RWPE2 (cell line): ENCODE measurements at regions not wholly inside any gene's neighbourhood (a gene's known extent, or its start where the extent isn't known, plus 50 kb on each side); places are given as distances from the start of the nearest gene placed in this dataset.
A peak's percentile ranks its signal among the peaks of the same experiment; 100 is the strongest.

ENCODE experiments used
- ATAC-seq: fragments of 200-7000 bp; cut with Tn5 transposase; 3 replicates; pipeline ENCODE4 v1.9.1; 2021; ENCODE audit warnings: low read depth
- DNase-seq: peaks from one replicate; pipeline ENCODE4 v3.0.0-alpha.2; 2020; ENCODE audit warnings: low spot score
- H3K27ac ChIP-seq: fragments of 450-650 bp; 2 replicates; pipeline ENCODE4 v1.5.1; 2017; ENCODE audit warnings: mild to moderate bottlenecking; ENCODE audit not compliant: poor library complexity, severe bottlenecking
- H3K27me3 ChIP-seq: fragments of 250-450 bp; sonication (Bioruptor Pico); 2 replicates; pipeline ENCODE4 v1.5.1; 2021; ENCODE audit warnings: mild to moderate bottlenecking, moderate library complexity; ENCODE audit not compliant: insufficient read depth, poor library complexity, severe bottlenecking
- H3K36me3 ChIP-seq: fragments of 250-450 bp; sonication (Bioruptor Pico); 2 replicates; pipeline ENCODE4 v1.5.1; 2020; ENCODE audit warnings: low read depth, mild to moderate bottlenecking, moderate library complexity
- H3K4me1 ChIP-seq: fragments of 250-450 bp; sonication (Bioruptor Pico); 2 replicates; pipeline ENCODE4 v1.5.1; 2021; ENCODE audit warnings: mild to moderate bottlenecking, moderate library complexity; ENCODE audit not compliant: insufficient read depth, poor library complexity, severe bottlenecking
- H3K4me3 ChIP-seq: fragments of 250-450 bp; sonication (Bioruptor Pico); 2 replicates; pipeline ENCODE4 v1.5.1; 2021; ENCODE audit warnings: mild to moderate bottlenecking, moderate library complexity; ENCODE audit not compliant: severe bottlenecking
- H3K9me3 ChIP-seq: fragments of 250-450 bp; sonication (Bioruptor Pico); 2 replicates; pipeline ENCODE4 v1.5.1; 2021; ENCODE audit warnings: mild to moderate bottlenecking, moderate library complexity; ENCODE audit not compliant: severe bottlenecking
- TF ChIP-seq, protein P1 (sequence below): fragments of 450-650 bp; IDR thresholded peaks from one replicate; pipeline ENCODE4 v1.5.1; 2017; ENCODE audit warnings: mild to moderate bottlenecking, moderate library complexity; ENCODE audit not compliant: poor library complexity, severe bottlenecking

GRCh38 chr13:79684371-79684770 lies 203.4 kb downstream of the NDFIP2 start:
- no peaks in the 10 kb centered on the region for H3K36me3 ChIP-seq
- H3K27me3 ChIP-seq: no peaks in the 10 kb centered on the region
- no peaks in the 10 kb centered on the region for H3K9me3 ChIP-seq
- H3K4me1 ChIP-seq: no peaks in the 10 kb centered on the region
- TF ChIP-seq, protein P1, sequence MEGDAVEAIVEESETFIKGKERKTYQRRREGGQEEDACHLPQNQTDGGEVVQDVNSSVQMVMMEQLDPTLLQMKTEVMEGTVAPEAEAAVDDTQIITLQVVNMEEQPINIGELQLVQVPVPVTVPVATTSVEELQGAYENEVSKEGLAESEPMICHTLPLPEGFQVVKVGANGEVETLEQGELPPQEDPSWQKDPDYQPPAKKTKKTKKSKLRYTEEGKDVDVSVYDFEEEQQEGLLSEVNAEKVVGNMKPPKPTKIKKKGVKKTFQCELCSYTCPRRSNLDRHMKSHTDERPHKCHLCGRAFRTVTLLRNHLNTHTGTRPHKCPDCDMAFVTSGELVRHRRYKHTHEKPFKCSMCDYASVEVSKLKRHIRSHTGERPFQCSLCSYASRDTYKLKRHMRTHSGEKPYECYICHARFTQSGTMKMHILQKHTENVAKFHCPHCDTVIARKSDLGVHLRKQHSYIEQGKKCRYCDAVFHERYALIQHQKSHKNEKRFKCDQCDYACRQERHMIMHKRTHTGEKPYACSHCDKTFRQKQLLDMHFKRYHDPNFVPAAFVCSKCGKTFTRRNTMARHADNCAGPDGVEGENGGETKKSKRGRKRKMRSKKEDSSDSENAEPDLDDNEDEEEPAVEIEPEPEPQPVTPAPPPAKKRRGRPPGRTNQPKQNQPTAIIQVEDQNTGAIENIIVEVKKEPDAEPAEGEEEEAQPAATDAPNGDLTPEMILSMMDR: no peak
- ATAC-seq (no peak), DNase-seq (no peak)
- H3K27ac ChIP-seq: no peak overlapping the region
- no peak overlapping the region for H3K4me3 ChIP-seq

DNA sequence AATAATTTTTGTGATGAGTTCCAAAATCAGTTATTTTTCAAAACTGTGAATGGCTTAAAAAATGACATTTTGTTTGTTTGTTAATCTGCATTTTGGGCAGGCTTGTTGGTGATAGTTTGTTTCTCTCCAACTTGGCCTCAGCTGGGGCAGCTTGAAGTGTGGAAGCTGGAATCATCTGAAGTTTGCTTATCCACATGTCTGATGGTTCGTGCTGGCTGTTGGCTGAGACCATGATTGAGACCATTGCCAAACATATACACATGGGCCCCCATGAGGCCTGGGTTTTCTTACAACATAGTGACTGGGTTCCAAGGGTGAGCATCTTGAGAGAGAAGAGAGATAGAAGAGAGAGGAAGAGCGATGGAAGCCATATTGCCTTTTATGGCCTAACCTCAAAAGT lies 201.2 kb downstream of the NDFIP2 start:
- no peak overlapping the region for H3K27ac ChIP-seq
- no peak for DNase-seq
- H3K27me3 ChIP-seq: no peaks in the 10 kb centered on the region
- H3K4me1 ChIP-seq: no peaks in the 10 kb centered on the region
- TF ChIP-seq, protein P1: no peak
- H3K4me3 ChIP-seq: no peak overlapping the region
- H3K9me3 ChIP-seq: no peaks in the 10 kb centered on the region
- no peak for ATAC-seq
- no peaks in the 10 kb centered on the region for H3K36me3 ChIP-seq

GRCh38 chr13:79681069-79681468 lies 200.1 kb downstream of the NDFIP2 start:
- no peaks in the 10 kb centered on the region for H3K4me1 ChIP-seq
- H3K36me3 ChIP-seq: no peaks in the 10 kb centered on the region
- H3K4me3 ChIP-seq: no peak overlapping the region
- TF ChIP-seq, protein P1: no peak
- ATAC-seq (peak; percentile 74), DNase-seq (no peak)
- no peaks in the 10 kb centered on the region for H3K27me3 ChIP-seq
- H3K9me3 ChIP-seq: no peaks in the 10 kb centered on the region
- no peak overlapping the region for H3K27ac ChIP-seq

- H3K27me3 ChIP-seq: no peaks in the 10 kb centered on the region
- no peaks in the 10 kb centered on the region for H3K9me3 ChIP-seq
- no peak for ATAC-seq
Observed at GRCh38 chr13:79680485-79680884, 199.5 kb downstream of the NDFIP2 start.

GRCh38 chr13:79679334-79679733 lies 198.4 kb downstream of the NDFIP2 start:
- Histone ChIP-seq H3K4me3 (no peak overlapping the region), H3K27ac (no peak overlapping the region), H3K27me3 (no peaks in the 10 kb centered on the region), H3K4me1 (no peaks in the 10 kb centered on the region), H3K36me3 (no peaks in the 10 kb centered on the region), H3K9me3 (no peaks in the 10 kb centered on the region)
- TF ChIP-seq, protein P1: peak; percentile 81
- DNase-seq (peak; percentile 50), ATAC-seq (peak; percentile 56; the same call in 1 of the 3 replicates)

More at GRCh38 chr13:79680485-79680884, 199.5 kb downstream of the NDFIP2 start:
- Histone ChIP-seq H3K4me3 (no peak overlapping the region), H3K27ac (no peak overlapping the region), H3K4me1 (no peaks in the 10 kb centered on the region), H3K36me3 (no peaks in the 10 kb centered on the region)
- TF ChIP-seq, protein P1: no peak
- no peak for DNase-seq
